SHP77 (cell line): ENCODE measurements at regions not wholly inside any gene's neighbourhood (a gene's known extent, or its start where the extent isn't known, plus 50 kb on each side); places are given as distances from the start of the nearest gene placed in this dataset.
"Not testable (repeated sequence)": the region's sequence is repeated elsewhere in the genome, so short reads cannot be mapped to it uniquely, and the experiment has no call there.

Experiments used
- DNase-seq, 2 experiments: peaks; one replicate each; lab custom pipeline; 2025; lab: John Stamatoyannopoulos, UW

GRCh38 chr16:70014915-70015314, 63.8 kb downstream of the CLEC18A start:
- DNase-seq, result not testable (repeated sequence)

GRCh38 chr16:70016751-70017150, 65.6 kb downstream of the CLEC18A start:
- not testable (repeated sequence) for DNase-seq

GRCh38 chr16:70018254-70018653, 67.1 kb downstream of the CLEC18A start:
- peak; percentile 33 to 34 for DNase-seq

GRCh38 chr16:70023207-70023606, 72.1 kb downstream of the CLEC18A start:
- DNase-seq, result not testable (repeated sequence)

- DNase-seq, result not testable (repeated sequence)
Measured at GRCh38 chr16:70023956-70024355, 72.8 kb downstream of the CLEC18A start.

GRCh38 chr16:70026165-70026854, 75.2 kb downstream of the CLEC18A start:
- not testable (repeated sequence) for DNase-seq

- not testable (repeated sequence) for DNase-seq
Measured at GRCh38 chr16:70032906-70033305, 81.2 kb upstream of the PDPR start.

GRCh38 chr16:70037913-70038312, 76.2 kb upstream of the PDPR start:
- not testable (repeated sequence) for DNase-seq

GRCh38 chr16:70040554-70040953, 73.6 kb upstream of the PDPR start:
- DNase-seq, result not testable (repeated sequence)

GRCh38 chr16:70043538-70044067, 70.5 kb upstream of the PDPR start:
- not testable (repeated sequence) for DNase-seq

GRCh38 chr16:70046560-70046959, 67.6 kb upstream of the PDPR start:
- not testable (repeated sequence) for DNase-seq

- not testable (repeated sequence) for DNase-seq
Measured at GRCh38 chr16:70048083-70048482, 66.0 kb upstream of the PDPR start.

GRCh38 chr16:70058056-70058455, 56.1 kb upstream of the PDPR start:
- DNase-seq, result not testable (repeated sequence)

GRCh38 chr16:70059429-70059828, 54.7 kb upstream of the PDPR start:
- not testable (repeated sequence) for DNase-seq

GRCh38 chr16:70060521-70061027, 53.6 kb upstream of the PDPR start:
- DNase-seq, result not testable (repeated sequence)

GRCh38 chr16:70061671-70062218, 52.4 kb upstream of the PDPR start:
- DNase-seq, result not testable (repeated sequence)

GRCh38 chr16:70062947-70063346, 51.2 kb upstream of the PDPR start:
- DNase-seq, result not testable (repeated sequence)
